ENCODE measurements at regions not wholly inside any gene's neighbourhood (a gene's known extent, or its start where the extent isn't known, plus 50 kb on each side); places are given as distances from the start of the nearest gene placed in this dataset.
A peak's percentile ranks its signal among the peaks of the same experiment; 100 is the strongest.

- TF ChIP-seq ZNF316 (IDR thresholded peaks at IDR 0.05) (no peak), MED1 (CRISPR knock-in tag; IDR thresholded peaks at IDR 0.05; ENCODE audit: borderline replicate concordance) (no peak), ATF1 (CRISPR knock-in tag; IDR thresholded peaks at IDR 0.05) (no peak), ATF1 (tag; IDR thresholded peaks at IDR 0.05) (0 out of 2 replicates have a peak, but pooled peaks have one; percentile 34), ZBTB8A (IDR thresholded peaks at IDR 0.05; ENCODE audit: partially characterized antibody) (no peak), GMEB1 (CRISPR knock-in tag; IDR thresholded peaks at IDR 0.05) (no peak), CEBPG (CRISPR knock-in tag; IDR thresholded peaks at IDR 0.05) (no peak), CEBPG (tag; conservative IDR thresholded peaks at IDR 0.05 in 1 of 2, IDR thresholded peaks at IDR 0.05 in 1 of 2) (no peak), MCM7 (IDR thresholded peaks at IDR 0.05) (no peak), HDAC3 (IDR thresholded peaks at IDR 0.05; ENCODE audit: borderline replicate concordance, partially characterized antibody) (no peak), ZBTB17 (CRISPR knock-in tag; IDR thresholded peaks at IDR 0.05) (no peak), ZNF184 (CRISPR knock-in tag; IDR thresholded peaks at IDR 0.05) (no peak), FOXK2 (conservative IDR thresholded peaks at IDR 0.05 in 1 of 2, IDR thresholded peaks at IDR 0.05 in 1 of 2; ENCODE audit: low read depth in 2 of 2) (peak; percentile 86 to 90), XRCC3 (IDR thresholded peaks at IDR 0.05) (no peak), ZEB2 (IDR thresholded peaks at IDR 0.05) (peak; percentile 91), KDM1A (IDR thresholded peaks at IDR 0.05) (peak in 1 of 2 experiments; percentile 9; a peak in 1 of 4 replicates), GTF2F1 (IDR thresholded peaks at IDR 0.05; ENCODE audit: low read depth, low read length) (no peak), ZNF408 (CRISPR knock-in tag; IDR thresholded peaks at IDR 0.05; ENCODE audit: low read depth) (no peak), BRCA1 (IDR thresholded peaks at IDR 0.05) (no peak), BRCA1 (CRISPR knock-in tag; IDR thresholded peaks at IDR 0.05) (no peak), PHTF2 (CRISPR knock-in tag; IDR thresholded peaks at IDR 0.05) (no peak), SRF (CRISPR knock-in tag; IDR thresholded peaks at IDR 0.05) (peak in 1 of 2 experiments; percentile 61; a peak in 2 of 4 replicates)
- TF ChIP-seq, protein P1, sequence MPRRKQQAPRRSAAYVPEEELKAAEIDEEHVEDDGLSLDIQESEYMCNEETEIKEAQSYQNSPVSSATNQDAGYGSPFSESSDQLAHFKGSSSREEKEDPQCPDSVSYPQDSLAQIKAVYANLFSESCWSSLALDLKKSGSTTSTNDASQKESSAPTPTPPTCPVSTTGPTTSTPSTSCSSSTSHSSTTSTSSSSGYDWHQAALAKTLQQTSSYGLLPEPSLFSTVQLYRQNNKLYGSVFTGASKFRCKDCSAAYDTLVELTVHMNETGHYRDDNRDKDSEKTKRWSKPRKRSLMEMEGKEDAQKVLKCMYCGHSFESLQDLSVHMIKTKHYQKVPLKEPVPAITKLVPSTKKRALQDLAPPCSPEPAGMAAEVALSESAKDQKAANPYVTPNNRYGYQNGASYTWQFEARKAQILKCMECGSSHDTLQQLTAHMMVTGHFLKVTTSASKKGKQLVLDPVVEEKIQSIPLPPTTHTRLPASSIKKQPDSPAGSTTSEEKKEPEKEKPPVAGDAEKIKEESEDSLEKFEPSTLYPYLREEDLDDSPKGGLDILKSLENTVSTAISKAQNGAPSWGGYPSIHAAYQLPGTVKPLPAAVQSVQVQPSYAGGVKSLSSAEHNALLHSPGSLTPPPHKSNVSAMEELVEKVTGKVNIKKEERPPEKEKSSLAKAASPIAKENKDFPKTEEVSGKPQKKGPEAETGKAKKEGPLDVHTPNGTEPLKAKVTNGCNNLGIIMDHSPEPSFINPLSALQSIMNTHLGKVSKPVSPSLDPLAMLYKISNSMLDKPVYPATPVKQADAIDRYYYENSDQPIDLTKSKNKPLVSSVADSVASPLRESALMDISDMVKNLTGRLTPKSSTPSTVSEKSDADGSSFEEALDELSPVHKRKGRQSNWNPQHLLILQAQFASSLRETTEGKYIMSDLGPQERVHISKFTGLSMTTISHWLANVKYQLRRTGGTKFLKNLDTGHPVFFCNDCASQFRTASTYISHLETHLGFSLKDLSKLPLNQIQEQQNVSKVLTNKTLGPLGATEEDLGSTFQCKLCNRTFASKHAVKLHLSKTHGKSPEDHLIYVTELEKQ (CRISPR knock-in tag; IDR thresholded peaks at IDR 0.05), result no peak
- TF ChIP-seq, protein P2, sequence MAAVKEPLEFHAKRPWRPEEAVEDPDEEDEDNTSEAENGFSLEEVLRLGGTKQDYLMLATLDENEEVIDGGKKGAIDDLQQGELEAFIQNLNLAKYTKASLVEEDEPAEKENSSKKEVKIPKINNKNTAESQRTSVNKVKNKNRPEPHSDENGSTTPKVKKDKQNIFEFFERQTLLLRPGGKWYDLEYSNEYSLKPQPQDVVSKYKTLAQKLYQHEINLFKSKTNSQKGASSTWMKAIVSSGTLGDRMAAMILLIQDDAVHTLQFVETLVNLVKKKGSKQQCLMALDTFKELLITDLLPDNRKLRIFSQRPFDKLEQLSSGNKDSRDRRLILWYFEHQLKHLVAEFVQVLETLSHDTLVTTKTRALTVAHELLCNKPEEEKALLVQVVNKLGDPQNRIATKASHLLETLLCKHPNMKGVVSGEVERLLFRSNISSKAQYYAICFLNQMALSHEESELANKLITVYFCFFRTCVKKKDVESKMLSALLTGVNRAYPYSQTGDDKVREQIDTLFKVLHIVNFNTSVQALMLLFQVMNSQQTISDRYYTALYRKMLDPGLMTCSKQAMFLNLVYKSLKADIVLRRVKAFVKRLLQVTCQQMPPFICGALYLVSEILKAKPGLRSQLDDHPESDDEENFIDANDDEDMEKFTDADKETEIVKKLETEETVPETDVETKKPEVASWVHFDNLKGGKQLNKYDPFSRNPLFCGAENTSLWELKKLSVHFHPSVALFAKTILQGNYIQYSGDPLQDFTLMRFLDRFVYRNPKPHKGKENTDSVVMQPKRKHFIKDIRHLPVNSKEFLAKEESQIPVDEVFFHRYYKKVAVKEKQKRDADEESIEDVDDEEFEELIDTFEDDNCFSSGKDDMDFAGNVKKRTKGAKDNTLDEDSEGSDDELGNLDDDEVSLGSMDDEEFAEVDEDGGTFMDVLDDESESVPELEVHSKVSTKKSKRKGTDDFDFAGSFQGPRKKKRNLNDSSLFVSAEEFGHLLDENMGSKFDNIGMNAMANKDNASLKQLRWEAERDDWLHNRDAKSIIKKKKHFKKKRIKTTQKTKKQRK (IDR thresholded peaks at IDR 0.05; ENCODE audit: borderline replicate concordance, low read depth, low read length), result no peak
Measured at GRCh38 chr6:106847116-106847515, 127.4 kb downstream of the CD24 start (continued).

Measured in K562 (cell line).